ENCODE measurements at regions not wholly inside any gene's neighbourhood (a gene's known extent, or its start where the extent isn't known, plus 50 kb on each side); places are given as distances from the start of the nearest gene placed in this dataset.

DNA sequence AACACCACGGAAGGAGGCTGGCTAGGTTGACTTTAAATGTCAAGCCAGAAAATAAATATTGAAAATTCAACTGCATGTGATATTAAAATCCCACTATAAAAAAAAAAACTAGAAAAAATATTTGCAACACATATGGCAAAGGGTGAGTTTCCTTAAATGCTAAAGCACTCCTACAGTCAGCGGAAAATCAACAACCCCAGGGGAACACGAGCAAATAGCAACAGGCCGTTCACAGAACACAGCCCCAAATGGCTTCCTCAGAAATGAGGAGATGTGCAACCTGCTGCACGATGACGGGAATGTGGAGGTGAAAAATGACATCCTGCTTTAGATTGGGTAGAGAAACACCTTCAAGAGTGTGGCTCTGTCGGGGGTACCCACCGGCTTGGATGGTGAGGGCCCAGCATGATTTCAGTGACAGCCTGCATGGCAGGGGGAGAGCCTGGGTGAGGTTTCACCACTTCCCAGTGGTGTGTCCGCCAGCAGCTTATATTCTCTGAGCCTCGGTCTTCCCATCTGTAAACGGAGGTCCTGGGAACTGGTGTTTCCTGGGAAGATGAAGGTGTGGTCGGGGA, 157.9 kb upstream of the GLI2 start:
- H3K4me3 ChIP-seq (ENCODE audit: control insufficient read depth, low read depth, low read length), result no peak overlapping the region
- DNase-seq (ENCODE audit: low read depth), result no peak
- TF ChIP-seq CTCF (conservative IDR thresholded peaks at IDR 0.05; ENCODE audit: control insufficient read depth, insufficient read depth, low read depth, low read length), result no peak

DNA sequence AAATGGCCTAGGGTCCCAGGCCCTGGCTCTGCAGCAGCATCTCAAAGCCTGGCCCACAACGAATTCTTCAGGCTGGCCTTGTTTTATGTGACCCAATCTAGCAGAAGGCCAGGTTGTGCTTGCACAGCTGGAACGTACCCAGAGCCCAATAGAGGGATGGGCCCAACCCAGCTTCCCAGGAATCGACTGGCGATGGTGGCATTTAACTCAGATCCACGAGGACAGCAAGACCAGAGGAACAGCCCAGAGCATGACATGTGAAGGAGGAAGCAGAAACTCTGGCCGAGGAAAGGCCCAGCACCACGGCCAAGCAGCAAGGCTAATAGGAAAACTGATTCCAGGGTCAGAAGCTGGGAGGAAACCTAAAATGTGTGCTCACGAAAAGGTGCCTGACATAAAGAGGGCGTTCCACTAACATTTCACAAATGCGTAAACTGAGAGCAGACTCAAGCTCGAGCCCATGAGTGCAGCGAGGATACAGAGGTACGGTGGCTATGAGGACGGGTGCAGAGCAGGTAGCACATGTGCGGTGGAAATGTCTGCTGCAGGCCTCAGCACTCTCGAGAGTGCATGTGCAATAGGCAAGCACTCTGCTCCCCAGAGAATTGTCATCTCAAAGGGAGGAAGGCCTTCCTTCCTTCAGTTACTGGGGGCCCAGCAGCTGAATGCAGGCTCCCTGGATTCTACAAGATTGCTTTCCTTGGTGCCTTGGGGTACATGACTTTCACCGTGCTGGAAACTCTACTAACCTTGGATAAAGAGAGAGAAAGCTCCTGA, 156.9 kb upstream of the GLI2 start:
- no peak for DNase-seq (ENCODE audit: low read depth)
- TF ChIP-seq CTCF (conservative IDR thresholded peaks at IDR 0.05; ENCODE audit: control insufficient read depth, insufficient read depth, low read depth, low read length), result no peak
- no peak overlapping the region for H3K4me3 ChIP-seq (ENCODE audit: control insufficient read depth, low read depth, low read length)

DNA sequence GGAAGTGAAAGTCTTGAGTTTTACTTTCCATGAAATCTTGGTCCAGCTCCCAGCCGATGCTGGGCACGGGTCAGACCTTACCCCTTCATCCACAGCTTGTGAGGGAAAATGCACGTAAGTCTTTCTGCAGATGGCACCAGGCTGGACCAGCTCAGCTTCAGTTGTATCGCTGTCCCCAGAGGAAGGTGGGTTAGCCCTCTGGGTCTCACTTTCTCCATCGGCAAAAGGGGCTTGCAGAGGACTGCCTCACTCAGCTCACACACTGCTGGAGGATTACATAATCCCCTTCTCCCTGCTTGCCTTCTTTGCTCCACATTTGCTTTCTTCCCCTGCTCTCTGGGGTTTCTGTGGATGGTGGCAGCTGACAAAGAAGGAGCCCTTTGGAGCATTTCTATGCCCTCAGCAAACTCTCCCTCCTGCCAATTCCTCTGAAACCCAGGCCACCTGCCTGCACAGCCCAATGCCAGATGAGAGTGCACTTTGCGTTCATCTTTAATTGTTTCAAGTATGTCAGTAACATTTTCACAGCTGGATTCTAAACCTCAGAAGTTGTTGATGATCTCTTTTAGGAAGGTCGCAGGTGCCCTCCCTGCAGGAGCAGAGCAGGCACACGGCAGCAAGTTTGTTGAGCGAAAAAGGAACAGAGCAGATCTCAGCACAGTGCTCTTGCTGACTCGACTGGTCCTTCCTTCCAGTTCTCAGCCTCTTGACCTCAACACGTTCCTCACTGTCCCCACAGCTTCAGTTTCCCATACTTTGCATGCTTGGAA, 155.6 kb upstream of the GLI2 start:
- H3K4me3 ChIP-seq (ENCODE audit: control insufficient read depth, low read depth, low read length), result no peak overlapping the region

GRCh38 chr2:120580709-120581108, 155.0 kb upstream of the GLI2 start:
- TF ChIP-seq CTCF (conservative IDR thresholded peaks at IDR 0.05; ENCODE audit: control insufficient read depth, insufficient read depth, low read depth, low read length), result no peak
- H3K4me3 ChIP-seq (ENCODE audit: control insufficient read depth, low read depth, low read length), result no peak overlapping the region
- no peak for DNase-seq (ENCODE audit: low read depth)

More for the DNA sequence above, 155.6 kb upstream of the GLI2 start:
- no peak for DNase-seq (ENCODE audit: low read depth)
- TF ChIP-seq CTCF (conservative IDR thresholded peaks at IDR 0.05; ENCODE audit: control insufficient read depth, insufficient read depth, low read depth, low read length), result no peak

DNA sequence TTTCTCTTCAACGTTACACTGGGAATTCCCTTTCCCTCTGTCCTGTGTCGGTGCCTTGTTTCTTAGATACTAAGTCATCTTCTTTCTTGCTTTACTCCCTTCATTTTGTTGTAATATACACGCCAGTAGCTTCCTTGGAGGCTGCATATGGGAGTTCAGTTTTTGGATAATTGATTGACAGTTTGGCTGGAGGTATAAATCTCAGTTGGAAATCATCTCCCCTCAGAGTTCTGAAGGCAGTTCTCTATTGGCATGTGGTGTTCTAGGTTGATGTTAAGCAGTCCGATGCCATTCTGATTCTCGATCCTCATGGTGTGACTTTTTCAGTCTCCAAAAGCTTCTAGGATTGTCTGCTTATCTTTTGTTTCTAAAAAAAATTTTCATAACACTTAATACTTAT, 152.5 kb upstream of the GLI2 start:
- DNase-seq (ENCODE audit: low read depth), result no peak
- no peak for TF ChIP-seq CTCF (conservative IDR thresholded peaks at IDR 0.05; ENCODE audit: control insufficient read depth, insufficient read depth, low read depth, low read length)
- no peak overlapping the region for H3K4me3 ChIP-seq (ENCODE audit: control insufficient read depth, low read depth, low read length)

DNA sequence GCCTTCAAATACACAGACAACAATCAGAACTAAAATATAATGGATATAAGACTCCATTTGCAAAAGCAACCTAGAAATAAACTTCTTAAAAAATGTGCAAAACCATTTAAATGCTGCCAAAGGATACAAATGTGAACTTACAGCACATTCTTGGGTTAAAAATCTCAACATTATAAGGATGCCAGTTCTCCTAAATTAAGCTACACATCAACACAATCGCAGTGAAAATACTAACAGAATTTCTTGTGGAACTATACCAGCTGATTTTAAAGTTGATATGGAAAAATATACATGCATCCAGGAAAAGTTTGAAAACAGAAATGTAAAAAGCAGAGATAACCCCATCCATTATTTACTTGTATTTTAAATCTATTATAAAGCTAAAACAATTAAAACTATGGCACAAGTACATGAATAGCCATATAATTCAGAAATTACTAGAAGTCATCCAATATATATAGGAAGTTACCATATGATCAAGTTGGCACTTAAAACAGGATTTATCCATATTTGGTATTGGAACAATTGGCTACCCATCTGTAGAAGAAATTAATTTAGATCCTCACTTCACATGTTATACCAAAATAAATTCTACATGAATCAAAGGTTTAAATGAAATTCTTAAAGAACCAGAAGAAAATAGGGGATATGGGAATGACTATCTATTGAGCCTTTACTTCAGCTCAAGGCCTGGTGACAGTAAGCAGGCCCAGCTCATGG, 151.7 kb upstream of the GLI2 start:
- H3K4me3 ChIP-seq (ENCODE audit: control insufficient read depth, low read depth, low read length), result no peak overlapping the region
- no peak for TF ChIP-seq CTCF (conservative IDR thresholded peaks at IDR 0.05; ENCODE audit: control insufficient read depth, insufficient read depth, low read depth, low read length)
- DNase-seq (ENCODE audit: low read depth), result no peak
